Right atrium auricular region (tissue), 2 donors: ENCODE measurements at regions not wholly inside any gene's neighbourhood (a gene's known extent, or its start where the extent isn't known, plus 50 kb on each side); places are given as distances from the start of the nearest gene placed in this dataset.

Experiments used
- DNase-seq: peaks from one replicate; pipeline ENCODE4 v3.0.0-alpha.2; 2019; ENCODE audit warnings: low spot score
- H3K27ac ChIP-seq, 2 donors: fragments of 200-600 bp; sonication (generic); 1 replicate in 1 of 2; 2 replicates in 1 of 2; pipeline ENCODE4 v1.5.1; 2016 to 2019
- H3K27me3 ChIP-seq, 2 donors: fragments of 200-600 bp; sonication (generic); one replicate each; pipeline versions ENCODE4 v1.5.1 to v1.6.0; 2017 to 2019
- H3K36me3 ChIP-seq: fragments of 200-600 bp; sonication (generic); one replicate; pipeline ENCODE4 v1.5.1; 2016
- H3K4me1 ChIP-seq, 2 donors: fragments of 200-600 bp; sonication (generic); one replicate each; pipeline versions ENCODE4 v1.5.1 to v1.6.0; 2017 to 2019
- H3K4me3 ChIP-seq, 2 donors: fragments of 200-600 bp; sonication (generic); 1 replicate in 1 of 2; 2 replicates in 1 of 2; pipeline ENCODE4 v1.5.1; 2017 to 2019; ENCODE audit warnings: mild to moderate bottlenecking in 1 of 2, moderate library complexity in 1 of 2
- H3K9me3 ChIP-seq, 2 donors: fragments of 200-600 bp; sonication (generic); one replicate each; pipeline ENCODE4 v1.5.1; 2019
- CTCF ChIP-seq, 2 donors: fragments of 200-600 bp; sonication (generic); IDR thresholded peaks; one replicate each; pipeline ENCODE4 v1.5.1; 2019; ENCODE audit warnings: antibody characterized with exemption in 2 of 2

- TF ChIP-seq CTCF (IDR thresholded peaks at IDR 0.05) = no peak
- H3K4me1 ChIP-seq = peaks cover 0 to 2% of the 10 kb centered on the region in 2 donors
- no peak for DNase-seq
- H3K27me3 ChIP-seq = no peaks in the 10 kb centered on the region
- no peaks in the 10 kb centered on the region for H3K9me3 ChIP-seq
- H3K27ac ChIP-seq = no peak overlapping the region
- H3K4me3 ChIP-seq = no peak overlapping the region
- no peaks in the 10 kb centered on the region for H3K36me3 ChIP-seq
Observed at GRCh38 chr14:70269582-70269981, 80.8 kb upstream of the SLC8A3 start.

GRCh38 chr14:70268760-70269159 lies 80.0 kb upstream of the SLC8A3 start:
- no peaks in the 10 kb centered on the region for H3K9me3 ChIP-seq
- H3K4me1 ChIP-seq = peaks cover 0 to 2% of the 10 kb centered on the region in 2 donors
- TF ChIP-seq CTCF (IDR thresholded peaks at IDR 0.05) = no peak

GRCh38 chr14:70266157-70266556 lies 77.4 kb upstream of the SLC8A3 start:
- no peak overlapping the region for H3K27ac ChIP-seq
- DNase-seq = no peak
- H3K9me3 ChIP-seq = no peaks in the 10 kb centered on the region
- TF ChIP-seq CTCF (IDR thresholded peaks at IDR 0.05) = no peak
- H3K36me3 ChIP-seq = no peaks in the 10 kb centered on the region
- no peaks in the 10 kb centered on the region for H3K27me3 ChIP-seq
- peaks cover 0 to 2% of the 10 kb centered on the region in 2 donors for H3K4me1 ChIP-seq
- no peak overlapping the region for H3K4me3 ChIP-seq

More at GRCh38 chr14:70268760-70269159, 80.0 kb upstream of the SLC8A3 start:
- Histone ChIP-seq H3K36me3 (no peaks in the 10 kb centered on the region), H3K27ac (no peak overlapping the region), H3K27me3 (no peaks in the 10 kb centered on the region), H3K4me3 (no peak overlapping the region)
- DNase-seq = no peak

GRCh38 chr14:70265422-70265821 lies 76.7 kb upstream of the SLC8A3 start:
- H3K9me3 ChIP-seq = no peaks in the 10 kb centered on the region
- no peak overlapping the region for H3K27ac ChIP-seq
- H3K36me3 ChIP-seq = no peaks in the 10 kb centered on the region
- no peak overlapping the region for H3K4me3 ChIP-seq
- H3K4me1 ChIP-seq = peaks cover 0 to 2% of the 10 kb centered on the region in 2 donors
- no peaks in the 10 kb centered on the region for H3K27me3 ChIP-seq
- no peak for DNase-seq
- TF ChIP-seq CTCF (IDR thresholded peaks at IDR 0.05) = no peak

GRCh38 chr14:70259420-70259819 lies 70.7 kb upstream of the SLC8A3 start:
- H3K4me1 ChIP-seq = no peaks in the 10 kb centered on the region
- no peak for TF ChIP-seq CTCF (IDR thresholded peaks at IDR 0.05)
- no peak overlapping the region for H3K4me3 ChIP-seq
- H3K27ac ChIP-seq = no peak overlapping the region
- DNase-seq = no peak
- no peaks in the 10 kb centered on the region for H3K36me3 ChIP-seq
- no peaks in the 10 kb centered on the region for H3K9me3 ChIP-seq
- H3K27me3 ChIP-seq = peaks cover 0 to 4% of the 10 kb centered on the region in 2 donors

- no peak for DNase-seq
- Histone ChIP-seq H3K27ac (no peak overlapping the region), H3K4me1 (no peaks in the 10 kb centered on the region), H3K9me3 (no peaks in the 10 kb centered on the region), H3K27me3 (peaks cover 0 to 4% of the 10 kb centered on the region in 2 donors), H3K36me3 (no peaks in the 10 kb centered on the region), H3K4me3 (no peak overlapping the region)
- TF ChIP-seq CTCF (IDR thresholded peaks at IDR 0.05) = peak in 1 of 2 donors; percentile 15
Observed at GRCh38 chr14:70257526-70257925, 68.8 kb upstream of the SLC8A3 start.
